GM10266 (cell line): ENCODE measurements at regions not wholly inside any gene's neighbourhood (a gene's known extent, or its start where the extent isn't known, plus 50 kb on each side); places are given as distances from the start of the nearest gene placed in this dataset.

Source experiments
- DNase-seq: peaks from one replicate; pipeline ENCODE4 v3.0.0; 2012; ENCODE audit errors: extremely low spot score
- CTCF ChIP-seq: IDR thresholded peaks from 2 replicates; pipeline ENCODE4 v1.5.1; 2012; ENCODE audit warnings: mild to moderate bottlenecking, low read depth; ENCODE audit not compliant: control insufficient read depth, insufficient read depth; ENCODE audit errors: missing control alignments

GRCh38 chr3:187458383-187458782, 90.2 kb downstream of the RTP4 start:
- no peak for DNase-seq
- TF ChIP-seq CTCF: no peak

GRCh38 chr3:187456250-187456649, 88.1 kb downstream of the RTP4 start:
- TF ChIP-seq CTCF: no peak
- no peak for DNase-seq

- TF ChIP-seq CTCF: no peak
- no peak for DNase-seq
These were observed 86.1 kb downstream of the RTP4 start for GRCh38 chr3:187454085-187454815.

GRCh38 chr3:187450431-187451190, 82.4 kb downstream of the RTP4 start:
- no peak for DNase-seq
- no peak for TF ChIP-seq CTCF

- no peak for TF ChIP-seq CTCF
These were observed 80.5 kb downstream of the RTP4 start for GRCh38 chr3:187448674-187449073.

GRCh38 chr3:187447737-187448136, 79.6 kb downstream of the RTP4 start:
- no peak for DNase-seq
- TF ChIP-seq CTCF: no peak

More at GRCh38 chr3:187448674-187449073, 80.5 kb downstream of the RTP4 start:
- DNase-seq: no peak

GRCh38 chr3:187445356-187445755, 77.2 kb downstream of the RTP4 start:
- no peak for TF ChIP-seq CTCF
- DNase-seq: no peak
